ENCODE measurements at regions not wholly inside any gene's neighbourhood (a gene's known extent, or its start where the extent isn't known, plus 50 kb on each side); places are given as distances from the start of the nearest gene placed in this dataset.

DNA sequence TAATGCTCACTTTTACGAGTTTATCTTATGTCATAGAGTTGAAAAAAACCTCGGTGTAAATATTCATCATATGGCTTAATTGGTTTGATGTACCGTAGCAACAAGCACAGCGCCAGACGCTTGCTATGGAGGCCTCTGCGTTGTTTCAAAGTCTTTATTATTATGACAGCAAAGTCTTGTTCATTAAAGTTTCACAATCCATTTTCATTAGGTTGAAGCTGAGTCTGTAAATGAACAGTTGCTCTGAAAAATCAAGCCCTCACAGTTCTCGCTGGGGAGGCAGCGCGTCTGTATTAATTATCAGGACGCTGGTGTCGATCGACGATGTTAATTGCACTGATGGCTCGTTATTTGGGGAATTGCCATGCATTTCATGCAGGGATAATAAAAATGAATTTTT lies 185.6 kb downstream of the INSC start:
- TF ChIP-seq, protein P1, sequence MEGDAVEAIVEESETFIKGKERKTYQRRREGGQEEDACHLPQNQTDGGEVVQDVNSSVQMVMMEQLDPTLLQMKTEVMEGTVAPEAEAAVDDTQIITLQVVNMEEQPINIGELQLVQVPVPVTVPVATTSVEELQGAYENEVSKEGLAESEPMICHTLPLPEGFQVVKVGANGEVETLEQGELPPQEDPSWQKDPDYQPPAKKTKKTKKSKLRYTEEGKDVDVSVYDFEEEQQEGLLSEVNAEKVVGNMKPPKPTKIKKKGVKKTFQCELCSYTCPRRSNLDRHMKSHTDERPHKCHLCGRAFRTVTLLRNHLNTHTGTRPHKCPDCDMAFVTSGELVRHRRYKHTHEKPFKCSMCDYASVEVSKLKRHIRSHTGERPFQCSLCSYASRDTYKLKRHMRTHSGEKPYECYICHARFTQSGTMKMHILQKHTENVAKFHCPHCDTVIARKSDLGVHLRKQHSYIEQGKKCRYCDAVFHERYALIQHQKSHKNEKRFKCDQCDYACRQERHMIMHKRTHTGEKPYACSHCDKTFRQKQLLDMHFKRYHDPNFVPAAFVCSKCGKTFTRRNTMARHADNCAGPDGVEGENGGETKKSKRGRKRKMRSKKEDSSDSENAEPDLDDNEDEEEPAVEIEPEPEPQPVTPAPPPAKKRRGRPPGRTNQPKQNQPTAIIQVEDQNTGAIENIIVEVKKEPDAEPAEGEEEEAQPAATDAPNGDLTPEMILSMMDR (IDR thresholded peaks at IDR 0.05; ENCODE audit: insufficient read depth, missing control alignments) = no peak
- FAIRE-seq = no peak
- DNase-seq (ENCODE audit: insufficient read length, low spot score) = no peak

DNA sequence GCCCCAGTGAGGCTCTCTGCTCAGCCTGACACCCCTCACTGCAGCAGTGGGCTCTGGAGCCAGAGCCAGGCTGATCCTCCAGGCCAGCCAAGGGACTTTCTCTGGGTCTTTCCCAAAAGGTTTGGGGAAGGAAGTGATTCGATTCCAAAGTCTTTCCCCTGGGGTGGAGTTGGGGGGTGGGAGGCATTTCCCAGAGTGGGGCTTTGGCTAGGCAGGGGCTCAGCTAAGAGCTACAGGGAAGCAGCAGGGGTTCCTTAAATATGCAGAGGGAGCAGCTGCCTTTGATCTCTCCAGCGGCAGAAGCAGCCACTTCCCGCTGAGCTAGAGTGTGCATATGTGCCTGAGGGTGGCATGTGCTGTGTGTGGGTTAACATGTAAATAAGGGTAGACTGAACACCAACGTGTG lies 192.9 kb downstream of the INSC start:
- FAIRE-seq (no peak), DNase-seq (ENCODE audit: insufficient read length, low spot score) (no peak)
- TF ChIP-seq, protein P1 (IDR thresholded peaks at IDR 0.05; ENCODE audit: insufficient read depth, missing control alignments) = no peak

DNA sequence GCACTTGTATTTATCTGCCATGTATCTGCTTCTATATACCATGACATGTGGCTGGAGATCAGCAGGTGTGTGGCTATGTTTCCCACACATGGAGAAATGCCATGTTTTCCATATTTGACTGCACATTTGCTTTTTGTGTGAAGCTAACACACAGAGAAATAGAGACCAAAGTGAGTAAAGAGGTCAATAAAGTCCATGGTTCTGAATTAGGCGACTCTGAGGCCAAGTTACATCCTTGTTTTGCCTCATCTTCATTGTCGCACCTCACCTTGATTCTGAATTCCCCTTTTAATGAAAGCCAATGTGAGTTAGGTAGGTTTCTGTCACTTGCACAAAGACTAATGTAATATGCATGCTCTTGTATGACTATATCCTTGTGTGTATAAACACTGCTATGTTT lies 194.1 kb downstream of the INSC start:
- FAIRE-seq = no peak
- TF ChIP-seq, protein P1 (IDR thresholded peaks at IDR 0.05; ENCODE audit: insufficient read depth, missing control alignments) = no peak
- no peak for DNase-seq (ENCODE audit: insufficient read length, low spot score)

DNA sequence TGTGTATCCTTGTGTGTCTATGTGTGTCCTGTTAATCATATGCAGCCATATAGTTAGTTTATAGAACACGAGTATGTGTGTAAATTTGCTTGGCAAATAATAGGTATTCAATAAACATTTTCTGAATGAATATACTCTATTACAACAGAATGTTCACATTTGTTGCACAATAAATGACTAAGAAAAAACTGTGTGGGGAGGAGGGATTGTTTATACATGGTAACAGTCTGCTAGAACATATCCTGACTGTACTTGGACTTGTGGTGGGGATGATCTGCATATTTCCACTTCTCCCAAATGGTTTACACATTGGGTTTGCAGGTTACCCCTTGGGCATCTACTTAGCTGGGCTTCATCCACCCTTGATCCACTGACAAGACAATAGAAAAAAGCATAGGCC lies 194.6 kb downstream of the INSC start:
- FAIRE-seq = no peak
- DNase-seq (ENCODE audit: insufficient read length, low spot score) = no peak
- TF ChIP-seq, protein P1 (IDR thresholded peaks at IDR 0.05; ENCODE audit: insufficient read depth, missing control alignments) = no peak

DNA sequence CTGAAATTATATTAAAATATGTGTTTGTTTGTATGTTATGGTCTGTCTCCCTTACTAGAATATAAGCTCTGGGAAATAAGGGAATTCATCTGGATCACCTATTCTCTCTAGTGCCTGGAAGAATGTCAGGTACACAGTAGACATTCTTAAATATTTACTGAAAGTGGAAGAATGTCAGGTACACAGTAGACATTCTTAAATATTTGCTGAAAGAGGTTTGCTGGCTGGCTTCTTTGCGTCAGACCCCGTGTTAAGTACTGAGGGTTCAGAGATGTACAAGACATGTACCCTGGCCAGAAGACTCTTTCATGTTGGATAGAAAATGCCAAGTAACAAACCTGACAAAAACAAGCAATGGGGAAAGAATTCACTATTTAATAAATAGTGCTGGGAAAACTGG lies 199.1 kb downstream of the INSC start:
- TF ChIP-seq, protein P1 (IDR thresholded peaks at IDR 0.05; ENCODE audit: insufficient read depth, missing control alignments) = no peak
- no peak for DNase-seq (ENCODE audit: insufficient read length, low spot score)
- no peak for FAIRE-seq

DNA sequence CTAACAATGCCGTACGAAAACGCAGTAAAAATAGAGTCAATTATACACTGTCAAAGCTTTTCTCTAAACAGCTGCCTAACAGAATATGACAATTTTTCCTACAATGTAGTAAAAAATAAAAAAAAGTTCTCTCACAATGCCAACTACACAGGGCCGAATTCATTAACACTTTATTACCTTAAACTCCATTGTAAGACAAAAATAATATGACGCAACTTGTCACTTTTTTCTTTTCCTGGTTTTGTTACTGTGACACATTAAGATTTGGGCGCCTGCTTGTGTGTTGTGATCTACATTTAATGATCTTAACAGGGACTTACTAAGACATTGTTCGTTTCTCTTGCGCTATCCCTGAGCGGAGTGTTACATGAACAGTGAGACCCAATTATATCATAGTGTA lies 204.1 kb downstream of the INSC start:
- TF ChIP-seq, protein P1 (IDR thresholded peaks at IDR 0.05; ENCODE audit: insufficient read depth, missing control alignments) = no peak
- no peak for DNase-seq (ENCODE audit: insufficient read length, low spot score)
- no peak for FAIRE-seq

DNA sequence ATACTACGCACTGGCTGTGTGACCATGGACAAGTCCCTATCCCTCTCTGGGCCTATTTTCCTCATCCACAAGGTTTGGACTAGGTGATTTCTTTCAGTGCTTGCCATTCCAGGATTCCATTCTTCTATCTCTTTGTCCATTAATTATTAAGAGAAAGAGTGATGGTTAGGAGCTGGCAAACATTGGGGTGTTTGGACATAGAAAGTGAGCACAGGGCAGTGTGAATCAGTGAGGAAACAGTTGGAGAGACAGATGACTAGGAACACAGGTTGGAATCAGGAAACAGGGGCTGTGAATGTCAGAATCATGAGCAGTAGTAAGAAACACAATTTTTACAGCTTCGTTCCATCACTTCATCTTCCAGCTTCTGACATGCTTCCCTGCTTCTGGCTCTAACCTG lies 211.8 kb downstream of the INSC start:
- TF ChIP-seq, protein P1 (IDR thresholded peaks at IDR 0.05; ENCODE audit: insufficient read depth, missing control alignments) = no peak
- DNase-seq (ENCODE audit: insufficient read length, low spot score) (no peak), FAIRE-seq (no peak)
